RPMI7951 (cell line): ENCODE measurements at regions not wholly inside any gene's neighbourhood (a gene's known extent, or its start where the extent isn't known, plus 50 kb on each side); places are given as distances from the start of the nearest gene placed in this dataset.
"Not testable (repeated sequence)": the region's sequence is repeated elsewhere in the genome, so short reads cannot be mapped to it uniquely, and the experiment has no call there.

ENCODE experiments used
- DNase-seq: peaks from one replicate; pipeline ENCODE4 v3.0.0-alpha.2; 2012; ENCODE audit warnings: low read depth

GRCh38 chr1:217040711-217041455 is 317.7 kb upstream of the ESRRG start:
- DNase-seq = no peak

DNA sequence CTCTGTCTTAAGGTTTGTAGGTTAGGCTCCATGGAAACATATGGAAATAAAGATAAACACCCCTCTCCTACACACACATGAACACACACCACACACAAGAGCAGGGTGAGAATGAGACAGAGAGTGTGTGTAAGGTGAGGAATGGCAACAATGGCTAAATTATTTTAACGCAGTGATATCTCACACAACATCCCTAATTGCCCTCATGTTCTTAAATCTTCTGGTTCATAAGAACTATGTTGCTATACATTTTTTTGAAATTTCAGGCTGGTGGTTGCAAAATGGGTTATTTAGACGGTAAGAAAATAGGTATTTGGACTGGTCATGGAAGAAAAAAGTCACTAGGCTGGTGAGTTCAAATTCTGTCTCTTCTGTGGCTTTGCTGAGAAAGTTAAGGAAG is 316.7 kb upstream of the ESRRG start:
- no peak for DNase-seq

DNA sequence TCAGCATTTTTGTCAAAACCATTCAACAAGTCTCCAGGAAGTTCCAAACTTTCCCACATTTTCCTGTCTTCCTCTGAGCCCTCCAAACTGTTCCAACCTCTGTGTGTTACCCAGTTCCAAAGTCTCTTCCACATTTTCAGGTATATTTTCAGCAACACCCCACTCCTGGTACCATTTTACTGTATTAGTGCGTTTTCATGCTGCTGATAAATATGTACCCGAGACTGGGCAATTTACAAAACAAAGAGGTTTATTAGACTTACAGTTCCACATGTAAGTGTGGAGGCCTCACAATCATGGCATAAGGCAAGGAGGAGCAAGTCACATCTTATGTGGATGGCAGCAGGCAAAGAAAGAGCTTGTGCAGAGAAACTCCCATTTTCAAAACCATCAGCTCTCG is 315.9 kb upstream of the ESRRG start:
- DNase-seq = not testable (repeated sequence)

DNA sequence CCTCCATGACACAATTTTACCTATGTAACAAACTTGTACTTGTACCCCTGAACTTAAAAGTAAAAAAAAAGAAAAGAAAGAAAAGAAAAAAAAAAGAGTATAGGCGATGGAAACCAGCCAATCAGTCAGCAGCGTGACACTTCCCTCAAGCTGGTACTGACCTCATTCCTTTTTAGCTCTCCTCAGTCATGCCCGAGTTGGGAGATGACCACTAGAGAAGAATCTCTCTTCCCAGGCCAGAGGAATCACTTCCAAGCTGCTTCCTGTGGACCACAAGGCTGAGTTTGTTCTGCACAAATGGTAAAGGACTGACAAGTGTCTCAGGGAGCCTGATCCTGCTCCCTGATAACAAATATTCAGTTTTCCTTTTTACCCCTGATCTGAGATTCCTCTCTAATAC is 313.5 kb upstream of the ESRRG start:
- DNase-seq = no peak

- DNase-seq = no peak
Measured at GRCh38 chr1:217032715-217033367, 309.6 kb upstream of the ESRRG start.

DNA sequence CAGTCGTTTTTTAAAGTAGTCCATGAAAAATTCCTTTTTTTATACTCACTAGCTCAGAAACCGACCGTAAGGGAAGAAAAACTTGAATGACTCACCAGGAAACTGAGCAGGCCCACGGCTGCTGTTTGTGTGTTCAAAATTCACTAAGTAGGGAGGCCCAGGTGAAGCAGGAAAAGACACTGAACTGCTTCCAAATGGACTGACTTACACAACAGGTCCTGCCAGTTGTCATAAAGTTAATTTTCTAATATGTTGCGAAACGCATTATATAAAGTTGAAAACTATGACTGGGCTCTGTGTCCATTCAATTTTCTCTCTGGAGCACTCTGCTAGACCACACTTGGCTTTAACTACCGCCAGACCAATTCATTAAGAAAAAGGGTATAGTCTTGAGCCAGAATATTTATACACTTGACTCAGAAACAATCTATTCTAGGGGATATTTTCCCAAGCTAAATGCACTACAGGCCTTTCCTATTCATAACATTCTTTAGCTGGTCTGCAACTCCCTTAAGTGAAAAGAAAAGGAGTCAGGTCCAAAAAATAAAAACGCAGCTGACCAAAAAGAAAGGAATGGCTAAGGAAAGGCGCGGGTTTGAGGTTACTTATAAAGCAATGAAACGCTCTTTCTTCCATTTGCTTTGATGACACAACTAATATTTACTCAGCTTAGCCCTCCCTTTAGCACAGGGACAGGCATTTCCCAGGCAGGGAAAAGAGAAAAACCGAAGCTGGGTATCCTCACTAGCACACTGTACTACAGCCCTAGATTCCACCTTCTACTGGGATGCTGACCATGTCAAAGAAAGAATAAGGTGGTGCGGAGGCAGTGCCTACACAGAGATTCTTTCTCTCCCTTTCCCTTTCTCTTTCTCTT is 306.3 kb upstream of the ESRRG start:
- peak; percentile 3 for DNase-seq

- no peak for DNase-seq
Measured at GRCh38 chr1:217027403-217028080, 304.3 kb upstream of the ESRRG start.

DNA sequence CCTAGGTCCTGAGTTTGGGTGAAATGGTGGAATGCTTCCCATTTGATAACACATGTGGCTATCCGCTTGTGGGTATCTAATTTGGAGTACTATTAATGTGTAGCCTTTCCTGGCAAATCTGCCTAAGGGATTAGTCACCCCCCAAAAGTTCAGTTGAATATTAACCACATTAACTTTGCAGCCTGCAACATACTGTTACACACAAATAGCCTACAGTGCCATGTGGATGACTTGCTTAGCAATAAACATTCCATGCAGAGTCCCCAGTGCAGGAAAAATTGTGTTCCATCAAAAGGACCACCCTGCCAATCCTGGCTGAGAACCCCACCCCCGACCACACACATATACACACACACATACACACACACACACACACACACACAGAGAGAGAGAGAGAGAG is 303.3 kb upstream of the ESRRG start:
- DNase-seq = no peak

DNA sequence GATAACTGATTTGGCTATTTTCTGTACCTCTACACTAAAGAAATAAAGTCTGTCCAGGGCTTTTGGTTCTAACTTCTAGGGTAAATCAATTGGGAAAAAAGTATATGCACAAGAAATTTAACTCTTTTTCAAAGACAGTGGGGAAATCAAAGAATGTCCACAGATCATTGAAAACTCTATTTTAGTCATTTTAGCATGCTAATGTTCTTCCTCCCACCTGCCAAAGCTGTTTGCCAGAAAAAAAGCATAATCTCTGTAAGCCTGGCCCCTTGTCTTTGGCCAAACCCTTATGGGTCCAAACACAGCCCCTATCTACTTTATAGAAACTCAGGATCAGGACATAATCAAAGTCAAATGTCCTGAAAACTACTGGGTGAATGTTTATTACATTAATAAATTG is 302.2 kb upstream of the ESRRG start:
- DNase-seq = no peak

- no peak for DNase-seq
Measured at GRCh38 chr1:217024911-217025310, 301.7 kb upstream of the ESRRG start.

GRCh38 chr1:217021956-217022355 is 298.7 kb upstream of the ESRRG start:
- DNase-seq = no peak

DNA sequence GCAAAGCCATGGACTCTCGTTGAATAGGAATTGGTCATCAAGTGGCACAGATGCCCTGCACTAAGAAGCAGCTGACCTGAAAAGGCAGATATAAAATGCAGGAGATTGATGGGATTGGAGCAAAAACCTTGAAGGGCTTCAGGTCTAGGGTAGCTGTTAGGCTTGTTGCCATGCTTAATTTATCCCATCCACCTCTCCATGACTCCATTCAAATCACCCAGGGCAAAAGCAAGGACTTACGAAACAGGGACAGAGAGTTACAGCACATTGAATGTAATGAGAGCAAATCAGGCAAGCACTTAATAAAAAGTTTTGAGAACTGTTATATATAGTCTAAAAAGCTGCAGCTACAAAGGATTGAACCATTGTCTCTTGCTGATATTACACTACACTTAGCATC is 298.2 kb upstream of the ESRRG start:
- no peak for DNase-seq

GRCh38 chr1:217019475-217019874 is 296.2 kb upstream of the ESRRG start:
- DNase-seq = no peak

- DNase-seq = no peak
Measured at GRCh38 chr1:217018648-217019047, 295.4 kb upstream of the ESRRG start.

DNA sequence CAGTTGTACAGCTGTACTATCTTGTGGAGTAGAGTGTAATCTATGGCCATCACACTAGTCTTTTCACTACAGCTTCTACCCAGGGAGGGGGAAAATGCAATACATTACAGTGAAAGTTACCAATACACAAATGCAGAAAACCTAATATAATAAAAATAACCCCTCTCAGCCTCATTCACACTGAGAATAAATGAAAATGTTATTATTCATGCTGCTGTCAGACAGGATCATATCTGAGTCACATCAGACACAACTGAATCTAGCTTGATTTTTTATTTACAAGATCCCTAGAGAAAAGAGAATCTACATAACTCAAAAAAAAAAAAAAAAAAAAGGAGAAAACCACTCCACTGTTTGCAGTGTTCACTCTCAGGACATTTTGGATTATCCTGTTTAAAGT is 293.9 kb upstream of the ESRRG start:
- no peak for DNase-seq

DNA sequence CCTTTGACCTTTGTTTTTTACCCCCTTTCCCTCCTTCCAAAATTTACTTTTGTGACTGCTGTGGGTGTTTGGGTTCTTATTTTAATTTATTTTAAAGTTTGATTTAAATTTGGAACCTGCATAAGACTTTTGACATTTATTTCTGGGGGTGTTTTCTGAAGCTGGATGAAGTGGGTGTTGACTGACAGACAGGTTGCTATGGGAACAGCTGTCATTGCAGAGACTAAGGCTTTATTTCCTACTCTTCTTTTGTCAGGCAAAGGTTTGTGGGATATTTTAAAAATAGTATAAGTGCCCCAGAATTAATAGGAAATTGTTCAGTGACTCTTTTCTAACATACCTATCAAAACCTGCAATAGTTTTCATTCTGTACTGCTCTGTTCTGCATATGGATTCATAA is 290.8 kb upstream of the ESRRG start:
- DNase-seq = no peak

DNA sequence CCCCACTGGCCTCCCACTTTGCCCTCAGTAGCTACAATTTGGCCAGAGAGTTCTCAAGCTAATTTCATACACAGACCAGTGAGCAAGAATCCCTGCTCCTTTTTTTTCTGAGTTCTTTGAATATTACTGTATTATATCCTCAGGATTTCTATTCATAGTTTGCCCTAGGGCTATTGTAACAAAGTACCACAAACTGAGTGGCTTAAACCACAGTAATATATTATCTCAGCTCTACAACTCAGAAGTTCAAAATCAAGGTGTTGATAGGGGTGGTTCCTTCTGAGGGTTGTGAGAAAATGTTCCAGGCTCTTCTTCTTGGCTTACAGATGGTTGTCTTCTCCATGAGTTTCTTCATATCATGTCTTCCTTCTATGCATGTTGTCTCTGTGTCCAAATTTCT is 289.4 kb upstream of the ESRRG start:
- no peak for DNase-seq

DNA sequence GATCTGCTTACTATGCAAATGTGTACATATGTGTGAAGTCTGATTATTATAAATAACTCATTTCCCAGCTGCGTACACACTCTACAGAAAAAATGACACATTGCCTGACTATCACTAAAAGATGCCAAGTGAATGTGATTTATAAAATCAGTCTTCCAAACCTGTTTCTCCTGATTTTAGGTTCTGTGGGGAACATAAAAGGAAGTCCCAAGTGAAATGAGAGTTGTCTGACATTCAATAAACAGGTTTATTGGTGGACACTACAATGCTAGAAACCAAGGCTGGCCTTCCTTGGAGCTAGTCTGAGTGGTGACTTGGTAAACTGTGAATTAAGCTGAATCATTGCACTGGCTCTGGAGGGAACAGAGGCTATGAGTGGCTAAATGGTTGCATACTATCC is 287.9 kb upstream of the ESRRG start:
- DNase-seq = no peak

DNA sequence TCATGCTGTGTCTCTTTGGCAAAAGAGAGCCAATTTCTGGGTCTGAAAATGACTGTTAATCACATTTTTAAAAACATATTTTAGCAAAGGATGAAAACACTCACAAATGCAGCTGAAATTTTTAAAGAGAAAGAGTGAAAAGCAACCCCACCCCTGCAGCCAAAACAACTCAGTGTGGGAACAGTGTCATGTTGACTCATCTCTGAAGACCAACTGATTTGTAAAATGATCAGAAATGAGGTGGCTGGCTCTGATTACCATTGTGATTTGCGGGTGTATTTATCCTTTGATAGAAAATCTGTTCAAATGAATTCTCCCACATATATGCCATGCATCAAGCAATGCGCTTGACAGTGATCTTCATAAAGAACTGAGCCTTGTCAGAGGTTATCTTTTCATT is 287.0 kb upstream of the ESRRG start:
- no peak for DNase-seq

GRCh38 chr1:217009376-217009775 is 286.1 kb upstream of the ESRRG start:
- DNase-seq = no peak

GRCh38 chr1:217004776-217005436 is 281.7 kb upstream of the ESRRG start:
- no peak for DNase-seq

GRCh38 chr1:217003355-217003754 is 280.1 kb upstream of the ESRRG start:
- no peak for DNase-seq
